ENCODE measurements at regions not wholly inside any gene's neighbourhood (a gene's known extent, or its start where the extent isn't known, plus 50 kb on each side); places are given as distances from the start of the nearest gene placed in this dataset.

- no peaks in the 10 kb centered on the region for H4K20me1 ChIP-seq (replicated peaks in 1 of 2; ENCODE audit: control insufficient read depth in 1 of 2, insufficient read depth in 2 of 2, low read length in 2 of 2)
- H3K9ac ChIP-seq (replicated peaks in 1 of 4; ENCODE audit: extremely low read depth in 1 of 4, low read depth in 3 of 4, low read length in 3 of 4) = no peak overlapping the region
- no peaks in the 10 kb centered on the region; a peak in 1 of 8 replicates for H3K36me3 ChIP-seq (ENCODE audit: control insufficient read depth in 2 of 4, insufficient read depth in 4 of 4, low read length in 3 of 4)
- H3K18ac ChIP-seq (ENCODE audit: extremely low read depth, low read length) = no peak overlapping the region
- H3K56ac ChIP-seq (replicated peaks; ENCODE audit: insufficient read length, low read depth, low read length) = no peak overlapping the region
- H2BK20ac ChIP-seq (ENCODE audit: low read length) = no peak overlapping the region
- H3K23me2 ChIP-seq (ENCODE audit: low read depth, low read length) = no peaks in the 10 kb centered on the region
- no peak overlapping the region for H3K27ac ChIP-seq (ENCODE audit: low read depth, low read length)
- no peak overlapping the region for H2AFZ ChIP-seq (ENCODE audit: low read length)
- H2BK120ac ChIP-seq (replicated peaks; ENCODE audit: low read depth, low read length) = no peak overlapping the region
- no peak overlapping the region for H3K4me2 ChIP-seq (ENCODE audit: insufficient read depth in 1 of 2, low read depth in 2 of 2, low read length in 2 of 2)
- H2BK5ac ChIP-seq (ENCODE audit: low read depth, low read length) = no peak overlapping the region
- H3K14ac ChIP-seq (ENCODE audit: insufficient read length) = no peak overlapping the region
- H2BK15ac ChIP-seq (ENCODE audit: low read length) = no peak overlapping the region
- H4K5ac ChIP-seq (ENCODE audit: insufficient read length, low read depth, low read length) = no peak overlapping the region
- H2BK12ac ChIP-seq (ENCODE audit: low read depth, low read length) = no peak overlapping the region
- H2AK5ac ChIP-seq (ENCODE audit: low read depth, low read length) = no peak overlapping the region
- peaks cover 10 to 12% of the 10 kb centered on the region in 2 experiments; a peak in 3 of 4 replicates for H3K9me3 ChIP-seq (ENCODE audit: insufficient read depth in 2 of 2, low read depth in 1 of 2, low read length in 1 of 2)
- no peak overlapping the region for H4K8ac ChIP-seq (ENCODE audit: extremely low read depth, insufficient read depth, low read length)
- no peak for DNase-seq (ENCODE audit: low read depth in 1 of 2, low spot score in 2 of 2)
- H3K27me3 ChIP-seq (replicated peaks in 1 of 4; ENCODE audit: control insufficient read depth in 3 of 4, extremely low read depth in 1 of 4, insufficient read depth in 3 of 4, low read length in 3 of 4) = no peaks in the 10 kb centered on the region
- no peak overlapping the region for H3K23ac ChIP-seq (ENCODE audit: insufficient read length)
- H4K91ac ChIP-seq (replicated peaks; ENCODE audit: insufficient read length, low read length) = no peak overlapping the region
- POLR2A ChIA-PET (ENCODE audit: partially characterized antibody) = no interaction called here
- H3K4me1 ChIP-seq (replicated peaks in 1 of 4; ENCODE audit: control insufficient read depth in 3 of 4, insufficient read depth in 4 of 4, low read length in 3 of 4) = peaks cover 0 to 4% (median 0%) of the 10 kb centered on the region in 4 experiments; a peak in 1 of 7 replicates
- no peaks in the 10 kb centered on the region for H3K79me2 ChIP-seq (ENCODE audit: control insufficient read depth in 1 of 2, insufficient read depth in 2 of 2, low read length in 2 of 2)
- H3K4ac ChIP-seq (replicated peaks; ENCODE audit: insufficient read length, low read depth, low read length) = no peak overlapping the region
- no peak for FAIRE-seq
- WGBS, 2 experiments (ENCODE audit: extremely low coverage in 1 of 2, insufficient coverage in 1 of 2, insufficient read length in 1 of 2, insufficient replicate concordance in 2 of 2, low coverage in 1 of 2, low lambda C conversion rate in 2 of 2, missing lambda C conversion rate in 1 of 2) = 100% methylated on average over 1 of the region's 1 CpG; no CpG with 5 or more reads in 1 of the 2 experiments
- H3K79me1 ChIP-seq (ENCODE audit: low read depth, low read length) = no peaks in the 10 kb centered on the region
- H3K4me3 ChIP-seq (ENCODE audit: extremely low read depth in 1 of 4, insufficient read depth in 2 of 4, low read depth in 3 of 4, low read length in 4 of 4) = no peak overlapping the region
- CTCF ChIA-PET (ENCODE audit: partially characterized antibody) = interaction anchor here (1.3 to 2.1 kb wide), 2 partner anchors 10 to 34 kb away, joined by 3 to 7 read pairs; no protein-coding TSS in a partner anchor
- no peak for TF ChIP-seq SP4 (IDR thresholded peaks at IDR 0.05; ENCODE audit: low read length)
- no peak for TF ChIP-seq RAD21 (IDR thresholded peaks at IDR 0.05 in 1 of 2, conservative IDR thresholded peaks at IDR 0.05 in 1 of 2; ENCODE audit: low read depth in 2 of 2, low read length in 2 of 2)
- no peak for TF ChIP-seq BCL11A (IDR thresholded peaks at IDR 0.05; ENCODE audit: low read depth in 2 of 2, low read length in 2 of 2)
- no peak for TF ChIP-seq USF2 (IDR thresholded peaks at IDR 0.05; ENCODE audit: low read length)
- no peak for TF ChIP-seq SIN3A (conservative IDR thresholded peaks at IDR 0.05 in 1 of 2, IDR thresholded peaks at IDR 0.05 in 1 of 2; ENCODE audit: low read depth in 1 of 2, low read length in 2 of 2)
- TF ChIP-seq KDM1A (IDR thresholded peaks at IDR 0.05; ENCODE audit: borderline replicate concordance, low read length) = no peak
- no peak for TF ChIP-seq TAF7 (optimal IDR thresholded peaks at IDR 0.05; ENCODE audit: borderline replicate concordance, low read depth, low read length)
- TF ChIP-seq SRF (IDR thresholded peaks at IDR 0.05; ENCODE audit: low read depth, low read length) = no peak
- no peak for TF ChIP-seq KDM4A (IDR thresholded peaks at IDR 0.05; ENCODE audit: low read depth, low read length, severe bottlenecking)
- TF ChIP-seq TAF1 (IDR thresholded peaks at IDR 0.05; ENCODE audit: low read depth, low read length) = no peak
- no peak for TF ChIP-seq YY1 (IDR thresholded peaks at IDR 0.05; ENCODE audit: low read depth, low read length)
- no peak for TF ChIP-seq BACH1 (IDR thresholded peaks at IDR 0.05; ENCODE audit: low read length)
- no peak for TF ChIP-seq JUND (IDR thresholded peaks at IDR 0.05; ENCODE audit: low read length)
- no peak for TF ChIP-seq NANOG (IDR thresholded peaks at IDR 0.05; ENCODE audit: insufficient read depth, low read depth, low read length, poor library complexity, severe bottlenecking)
Observed at GRCh38 chr12:102669056-102669455, 188.7 kb upstream of the IGF1 start.

Measured in H1 (cell line).